Globus pallidus (tissue), 1 donor: ENCODE measurements at regions not wholly inside any gene's neighbourhood (a gene's known extent, or its start where the extent isn't known, plus 50 kb on each side); places are given as distances from the start of the nearest gene placed in this dataset.
"Not testable (repeated sequence)": the region's sequence is repeated elsewhere in the genome, so short reads cannot be mapped to it uniquely, and the experiment has no call there.

Source experiments
- DNase-seq: peaks from one replicate; pipeline ENCODE4 v3.0.0-alpha.2; 2015; ENCODE audit warnings: low spot score

DNA sequence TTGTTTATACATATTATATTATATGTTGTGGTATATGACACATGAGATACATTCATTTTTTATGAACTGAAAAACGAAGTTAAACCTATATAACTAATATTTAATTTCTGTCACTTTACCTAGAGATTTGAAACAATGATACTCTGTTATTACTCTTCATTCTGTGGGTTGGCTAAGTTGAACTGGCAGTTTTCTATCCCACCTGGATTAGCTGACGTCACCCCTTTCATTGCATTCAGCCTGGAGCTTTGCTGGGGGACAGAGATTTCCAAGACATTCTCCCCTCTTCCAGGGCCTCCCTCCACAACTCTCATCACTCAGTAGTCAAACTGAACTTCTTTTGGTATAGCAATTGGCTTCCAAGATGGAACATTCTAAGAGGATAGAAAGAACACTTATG is 309.2 kb upstream of the SATB1 start:
- DNase-seq, result no peak

DNA sequence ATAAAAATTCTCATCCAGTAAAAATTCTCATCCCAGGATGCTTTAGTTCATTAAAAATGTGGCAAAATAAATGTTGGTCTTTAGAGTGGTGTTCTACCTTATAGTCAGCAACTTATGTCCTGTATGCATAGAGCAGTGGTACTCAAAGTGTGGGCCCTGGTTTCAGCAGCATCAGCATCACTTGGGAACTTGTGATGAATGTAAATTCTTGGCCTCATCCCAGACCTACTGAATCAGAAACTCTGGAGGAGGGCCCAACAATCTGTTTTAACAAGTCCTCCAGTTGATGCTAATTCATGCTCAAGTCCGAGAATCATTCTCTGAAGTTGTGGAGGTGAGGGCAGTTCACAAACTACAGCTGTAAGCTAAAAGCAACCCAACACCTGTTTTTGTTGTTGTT is 307.3 kb upstream of the SATB1 start:
- no peak for DNase-seq

DNA sequence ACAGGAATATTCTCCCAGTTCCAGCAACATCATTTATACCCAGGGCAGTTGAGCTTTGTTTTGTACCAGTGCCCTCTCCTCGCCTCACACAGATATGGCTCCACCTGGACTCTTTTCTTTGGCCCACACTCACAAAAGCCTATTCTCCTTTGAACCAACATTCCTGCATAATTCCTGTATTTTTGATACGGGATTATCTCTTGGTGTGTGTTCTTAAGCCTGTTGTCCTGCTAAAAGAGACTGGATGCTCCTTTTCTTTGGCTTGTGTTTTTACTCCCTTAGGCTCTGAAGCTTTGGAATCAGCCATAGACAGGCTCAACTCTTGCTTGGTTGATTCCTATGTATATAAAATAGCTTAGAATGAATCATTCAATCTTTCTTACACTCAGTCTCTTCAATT is 305.4 kb upstream of the SATB1 start:
- DNase-seq, result no peak

DNA sequence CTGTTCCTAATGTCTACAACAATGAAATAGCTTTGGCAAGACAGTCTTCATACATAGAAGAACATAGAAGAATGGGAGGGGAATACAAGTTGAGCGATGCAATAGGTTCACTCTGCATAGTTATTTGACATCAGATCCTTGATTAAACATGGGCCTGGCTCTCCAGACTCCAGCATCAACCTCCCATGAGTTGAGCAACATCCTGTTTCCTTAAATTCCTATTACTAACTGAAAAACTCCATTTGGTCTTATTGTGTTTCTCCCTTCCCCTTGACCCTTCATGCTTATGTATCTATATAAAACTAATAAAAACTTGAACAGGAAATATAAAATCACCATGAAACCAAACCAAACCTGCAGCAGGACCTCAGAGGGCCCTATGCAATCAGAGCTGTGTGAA is 304.5 kb upstream of the SATB1 start:
- DNase-seq, result no peak

DNA sequence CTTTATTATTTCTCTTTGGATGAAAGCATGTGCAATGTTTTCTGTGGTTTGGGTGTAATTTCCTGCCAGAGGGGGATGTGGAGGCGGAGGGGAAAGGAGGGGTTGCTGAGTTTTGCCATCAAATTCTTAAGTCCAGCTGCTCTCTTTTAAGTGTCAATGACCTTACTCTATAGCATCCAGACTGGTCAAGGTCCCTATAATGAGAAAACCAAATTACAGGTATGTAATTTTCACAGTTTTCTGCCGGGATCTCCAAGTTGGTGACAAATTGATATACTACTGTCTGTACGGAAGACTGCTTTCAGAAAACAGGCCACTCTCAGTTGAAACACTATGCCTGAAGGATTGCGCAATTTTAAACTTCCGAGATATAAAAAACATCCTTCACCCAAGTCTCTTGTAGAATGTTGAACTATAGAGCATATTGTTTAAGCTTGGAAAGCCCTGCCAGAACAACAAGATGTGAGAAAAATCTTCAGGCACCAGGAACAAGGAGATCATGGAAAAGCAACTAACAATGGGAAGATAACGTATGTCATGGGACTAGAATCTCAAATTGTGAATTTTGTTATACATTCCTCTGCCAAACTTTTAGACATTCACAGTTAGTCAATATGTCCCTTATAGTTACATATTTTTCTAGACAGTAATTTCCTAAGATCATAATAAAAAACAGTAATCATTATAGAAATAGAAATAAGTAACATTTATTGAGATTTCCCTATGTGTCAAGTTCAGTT is 300.7 kb upstream of the SATB1 start:
- no peak for DNase-seq

DNA sequence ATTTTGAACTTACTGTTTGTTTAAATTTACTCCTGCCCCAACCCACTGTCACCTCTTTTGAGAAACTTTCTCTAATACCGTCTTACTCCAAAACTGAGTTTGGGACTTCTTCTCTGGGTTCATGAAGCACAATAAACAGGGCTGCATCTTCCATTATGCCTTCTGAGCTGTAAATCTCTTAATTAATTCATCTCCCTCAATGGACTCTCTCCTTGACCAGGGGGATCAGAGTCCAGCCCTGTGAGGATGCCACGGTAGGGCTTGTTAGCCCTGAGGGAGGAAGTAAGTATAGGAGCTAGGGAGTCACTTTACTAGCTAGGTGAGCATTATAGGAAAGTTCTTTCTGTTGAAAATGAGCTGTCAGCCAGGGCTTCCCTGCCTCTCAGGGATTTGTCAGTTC is 299.3 kb upstream of the SATB1 start:
- no peak for DNase-seq

DNA sequence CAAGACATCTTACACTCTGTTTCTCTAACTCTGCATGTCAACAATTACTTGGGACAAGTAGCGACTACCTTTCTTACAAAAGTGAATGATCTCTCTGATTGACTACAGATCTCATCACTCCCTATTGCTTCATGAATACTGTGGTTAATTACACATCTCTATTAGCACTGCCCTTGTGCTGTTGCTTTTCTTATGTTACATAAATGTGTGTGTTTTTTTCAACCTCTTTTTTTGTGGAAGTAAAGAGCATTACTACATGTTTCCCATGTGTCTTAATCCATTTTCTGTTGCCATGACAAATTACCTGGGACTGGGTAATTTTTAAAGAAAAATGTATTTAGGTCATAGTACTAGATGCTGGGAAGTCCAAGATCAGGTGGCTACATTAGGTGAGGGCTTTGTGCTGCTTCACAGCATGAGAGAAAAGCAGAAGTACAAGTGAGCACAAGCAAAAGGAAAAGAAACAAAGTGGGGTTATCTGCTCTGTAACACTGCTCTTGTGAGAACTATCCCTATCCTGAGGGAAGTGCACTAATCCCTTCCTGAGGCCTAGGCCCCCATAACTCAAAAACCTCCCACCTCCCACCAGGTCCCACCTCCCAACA is 298.2 kb upstream of the SATB1 start:
- DNase-seq, result no peak

DNA sequence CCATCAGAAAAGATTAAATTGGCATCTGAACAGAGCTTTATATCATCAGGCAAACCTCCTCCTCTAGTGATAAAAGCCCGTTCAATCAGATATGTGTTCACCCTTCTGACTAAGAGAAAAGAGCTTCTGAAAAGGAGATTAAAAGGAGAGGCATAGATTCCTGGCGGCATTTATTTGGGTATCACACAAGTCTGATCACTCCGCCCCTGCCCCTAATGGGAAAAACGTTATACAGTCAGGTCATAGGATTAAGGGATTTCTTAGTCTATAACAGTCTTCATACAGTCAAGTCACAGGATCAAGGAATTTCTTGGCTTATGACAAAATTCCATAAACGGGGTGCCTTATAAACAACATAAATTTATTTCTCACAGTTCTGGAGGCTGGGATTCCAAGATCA is 295.4 kb upstream of the SATB1 start:
- no peak for DNase-seq

DNA sequence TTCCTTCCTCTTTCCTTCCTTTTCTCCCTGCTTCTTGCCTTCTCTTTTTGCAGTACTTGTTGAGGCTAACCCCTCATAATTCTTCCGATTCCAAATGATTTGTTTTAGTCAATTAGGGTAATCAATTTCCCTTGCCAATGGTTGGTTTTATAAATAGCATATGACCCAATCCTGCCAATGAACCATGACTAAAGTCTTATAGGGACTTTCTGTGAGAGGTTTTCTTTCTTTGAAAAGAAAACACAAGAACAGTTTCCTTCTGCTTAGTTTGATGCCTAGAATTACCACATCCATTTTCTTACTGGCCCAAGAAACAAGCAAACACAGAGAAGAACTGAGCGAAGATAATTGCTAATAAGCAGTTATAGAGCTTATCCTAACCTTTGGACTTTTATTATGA is 292.5 kb upstream of the SATB1 start:
- no peak for DNase-seq

DNA sequence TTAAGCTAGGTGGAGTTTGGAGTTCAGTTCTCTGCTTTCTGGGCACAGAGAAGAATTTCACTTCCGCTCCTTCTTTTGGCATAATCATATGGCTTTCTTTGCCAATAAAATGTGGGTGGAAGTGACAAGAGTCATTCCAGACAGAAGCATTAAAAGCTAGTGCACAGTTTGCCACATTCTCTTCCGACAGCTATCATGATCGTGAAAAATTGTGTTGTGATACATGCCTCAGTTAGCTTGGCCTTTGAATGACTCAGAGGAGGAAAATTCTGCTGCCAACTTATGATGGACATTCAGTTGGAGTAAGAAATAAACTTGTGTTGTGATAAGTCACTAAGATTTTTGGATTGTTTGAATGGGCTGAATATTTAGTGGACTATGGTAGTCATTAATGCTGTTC is 291.7 kb upstream of the SATB1 start:
- no peak for DNase-seq

DNA sequence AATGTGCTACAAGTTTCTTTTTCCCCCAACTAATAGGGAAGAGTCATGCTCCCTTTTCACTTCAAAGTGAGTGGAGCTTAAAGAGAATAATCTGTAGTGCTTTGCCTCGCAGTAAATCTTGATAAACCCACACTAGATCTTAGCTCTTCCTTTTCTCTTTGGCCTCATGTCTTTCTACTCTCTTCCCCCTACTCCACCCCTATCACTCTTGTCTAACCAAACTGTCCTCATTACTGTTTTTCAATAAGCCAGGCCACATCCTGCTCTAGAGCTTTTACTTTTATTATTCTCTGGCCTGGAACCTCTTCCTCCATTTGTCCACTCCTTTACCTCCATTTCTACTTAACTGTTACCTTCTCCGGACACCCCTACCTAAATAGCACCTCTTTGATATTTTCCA is 291.0 kb upstream of the SATB1 start:
- DNase-seq, result no peak

DNA sequence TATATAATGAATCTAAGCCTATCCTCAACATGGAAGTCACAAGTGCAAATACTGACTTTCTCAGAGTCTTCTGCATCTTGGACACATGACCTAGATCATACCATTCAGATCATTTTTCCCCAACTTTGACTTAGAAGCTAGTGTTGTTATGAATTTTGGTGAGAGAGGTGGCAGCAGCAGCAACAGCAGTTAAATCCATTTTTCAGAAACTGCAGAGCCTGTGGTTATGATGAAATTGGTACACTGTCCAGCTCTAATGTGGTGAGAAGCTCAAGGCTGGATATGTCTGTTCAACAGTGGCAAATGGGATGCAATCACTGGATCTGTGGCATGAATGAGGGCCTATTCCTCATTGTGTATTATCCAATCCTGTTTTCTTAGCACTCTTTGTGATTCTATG is 290.1 kb upstream of the SATB1 start:
- no peak for DNase-seq

DNA sequence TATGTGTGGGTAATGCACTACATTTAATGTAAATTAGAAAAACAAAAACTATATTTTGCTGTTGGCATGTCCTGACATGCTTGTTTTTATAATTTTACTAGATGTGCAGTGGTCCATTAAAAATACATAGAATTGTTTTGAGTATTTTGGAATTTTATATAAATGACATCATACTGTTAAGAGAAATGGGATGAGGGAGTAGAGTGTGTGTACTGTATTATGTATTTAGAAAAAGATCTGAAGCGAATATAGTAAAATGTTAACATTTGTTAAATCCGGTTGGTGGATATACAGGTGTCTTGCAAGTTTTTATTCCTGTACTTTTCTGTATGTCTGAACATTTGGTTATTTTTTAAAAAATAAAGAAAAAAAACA is 288.4 kb upstream of the SATB1 start:
- DNase-seq, result no peak

DNA sequence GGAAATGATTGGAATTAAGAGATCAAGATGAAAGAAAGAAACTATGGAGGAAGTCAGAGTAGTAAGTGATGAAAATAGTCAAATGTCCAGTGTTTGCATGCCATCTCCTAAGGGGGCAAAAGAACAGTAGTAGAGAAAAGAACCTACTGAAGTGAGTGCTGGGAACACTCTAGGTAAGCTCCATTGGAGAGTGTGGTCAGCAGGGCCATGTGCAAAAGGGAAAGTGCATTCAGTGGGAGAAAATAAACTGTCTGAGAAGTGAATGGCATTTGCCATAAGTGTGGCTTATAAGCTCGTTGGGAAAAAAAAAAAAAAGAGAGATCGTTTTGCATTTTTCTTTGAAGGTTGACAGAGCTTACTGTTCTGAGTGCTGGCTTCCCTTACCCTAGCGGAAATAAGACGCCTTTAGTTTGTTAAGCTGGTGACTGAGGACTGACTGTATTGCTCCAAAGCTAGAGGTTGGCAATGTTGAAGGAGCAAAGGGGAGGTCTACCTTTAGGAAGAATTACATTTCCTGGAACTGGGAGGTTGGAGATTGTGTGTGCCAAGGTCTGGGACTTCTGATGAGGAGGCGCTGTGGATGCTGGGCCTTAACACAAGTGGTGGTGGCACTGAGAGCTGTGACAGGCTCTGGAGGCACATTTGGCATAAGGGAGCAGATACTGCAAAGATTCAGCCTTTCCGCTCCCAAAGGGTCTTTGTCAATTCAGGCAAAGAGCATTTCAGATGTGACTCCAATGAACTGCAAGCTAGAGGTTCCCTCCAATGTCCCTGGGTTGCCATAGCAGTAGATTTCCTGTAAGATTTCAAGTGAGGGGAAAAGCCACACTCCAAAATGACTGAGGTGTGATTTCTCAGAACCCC is 287.8 kb upstream of the SATB1 start:
- DNase-seq, result no peak

DNA sequence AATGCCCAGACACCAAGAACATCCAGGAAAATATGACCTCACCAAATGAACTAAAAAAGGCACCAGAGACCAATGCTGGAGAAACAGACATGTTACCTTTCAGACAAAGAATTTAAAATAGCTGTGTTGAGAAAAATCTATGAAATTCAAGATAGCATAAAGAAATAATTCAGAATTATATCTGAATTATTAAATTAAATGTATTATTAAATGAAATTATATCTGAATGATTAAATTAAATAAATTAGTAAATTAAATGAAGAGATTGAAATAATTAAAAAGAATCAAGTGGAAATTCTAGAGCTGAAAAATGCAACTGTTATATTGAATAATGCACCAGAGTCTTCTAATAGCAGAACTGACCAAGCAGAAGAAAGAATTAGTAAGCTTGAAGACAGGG is 279.2 kb upstream of the SATB1 start:
- DNase-seq, result no peak

DNA sequence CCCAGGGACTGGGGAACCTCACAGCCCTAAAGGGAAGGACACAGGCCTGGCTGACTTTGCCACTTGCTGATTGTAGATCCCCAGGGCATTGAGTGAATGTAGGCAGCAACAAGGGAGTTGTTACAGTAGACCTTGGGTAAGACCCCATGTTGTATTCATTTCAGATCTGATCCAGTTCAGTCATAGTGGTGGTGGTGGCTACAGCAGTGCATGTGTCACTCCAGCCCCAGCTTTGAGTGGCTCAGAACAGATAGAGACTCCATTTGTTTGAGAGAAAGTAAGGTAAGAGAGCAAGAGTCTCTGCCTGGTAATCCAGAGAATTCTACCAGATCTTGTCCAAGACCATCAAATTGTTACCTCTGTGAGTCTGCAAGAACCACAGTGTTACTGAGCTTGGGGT is 278.7 kb upstream of the SATB1 start:
- no peak for DNase-seq

DNA sequence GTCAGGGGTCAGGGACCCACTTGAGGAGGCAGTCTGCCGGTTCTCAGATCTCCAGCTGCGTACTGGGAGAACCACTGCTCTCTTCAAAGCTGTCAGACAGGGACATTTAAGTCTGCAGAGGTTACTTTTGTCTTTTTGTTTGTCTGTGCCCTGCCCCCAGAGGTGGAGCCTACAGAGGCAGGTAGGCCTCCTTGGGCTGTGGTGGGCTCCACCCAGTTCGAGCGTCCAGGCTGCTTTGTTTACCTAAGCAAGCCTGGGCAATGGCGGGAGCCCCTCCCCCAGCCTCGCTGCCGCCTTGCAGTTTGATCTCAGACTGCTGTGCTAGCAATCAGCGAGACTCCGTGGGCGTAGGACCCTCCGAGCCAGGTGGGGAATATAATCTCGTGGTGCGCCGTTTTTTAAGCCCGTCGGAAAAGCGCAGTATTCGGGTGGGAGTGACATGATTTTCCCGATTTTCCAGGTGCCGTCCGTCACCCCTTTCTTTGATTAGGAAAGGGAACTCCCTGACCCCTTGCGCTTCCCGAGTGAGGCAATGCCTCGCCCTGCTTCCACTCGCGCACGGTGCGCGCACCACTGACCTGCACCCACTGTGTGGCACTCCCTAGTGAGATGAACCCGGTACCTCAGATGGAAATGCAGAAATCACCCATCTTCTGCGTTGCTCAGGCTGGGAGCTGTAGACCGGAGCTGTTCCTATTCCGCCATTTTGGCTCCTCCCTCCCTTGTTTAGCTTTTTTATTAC is 268.6 kb upstream of the SATB1 start:
- not testable (repeated sequence) for DNase-seq

DNA sequence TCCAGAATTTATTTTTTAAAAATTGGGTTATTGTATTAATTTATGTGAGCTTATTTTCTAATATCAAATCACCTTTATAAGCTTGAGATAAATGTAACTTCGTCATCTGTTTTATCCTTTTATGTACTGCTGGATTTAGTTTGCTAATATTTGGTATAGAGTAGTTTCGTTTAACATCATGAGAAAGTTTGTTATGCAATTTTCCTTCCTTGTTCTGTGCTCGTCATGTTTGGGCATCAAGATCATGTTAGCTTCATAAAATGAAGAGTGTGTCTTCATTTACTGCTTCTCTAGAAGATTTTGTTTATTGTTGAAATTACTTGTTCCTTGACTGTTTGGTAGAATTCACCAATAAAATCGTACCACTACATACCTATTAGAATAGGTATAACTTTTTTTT is 262.1 kb upstream of the SATB1 start:
- DNase-seq, result no peak

DNA sequence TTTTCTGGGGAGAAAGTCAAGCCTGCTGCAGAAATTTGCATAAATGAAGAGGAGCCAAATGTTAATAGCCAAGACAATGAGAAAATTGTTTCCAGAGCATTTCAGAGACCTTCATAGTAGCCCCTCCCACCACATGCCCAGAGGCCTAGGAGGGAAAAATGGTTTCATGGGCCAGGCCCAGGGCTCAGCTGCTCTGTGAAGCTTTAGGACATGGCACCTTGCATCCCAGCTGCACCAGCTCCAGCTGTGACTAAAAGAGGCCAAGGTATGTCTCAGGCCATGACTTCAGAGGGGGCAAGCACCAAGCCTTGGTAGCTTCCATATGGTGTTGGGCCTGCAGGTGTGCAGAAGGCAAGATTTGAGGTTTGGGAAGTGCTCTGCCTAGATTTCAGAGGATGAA is 258.8 kb upstream of the SATB1 start:
- DNase-seq, result no peak

DNA sequence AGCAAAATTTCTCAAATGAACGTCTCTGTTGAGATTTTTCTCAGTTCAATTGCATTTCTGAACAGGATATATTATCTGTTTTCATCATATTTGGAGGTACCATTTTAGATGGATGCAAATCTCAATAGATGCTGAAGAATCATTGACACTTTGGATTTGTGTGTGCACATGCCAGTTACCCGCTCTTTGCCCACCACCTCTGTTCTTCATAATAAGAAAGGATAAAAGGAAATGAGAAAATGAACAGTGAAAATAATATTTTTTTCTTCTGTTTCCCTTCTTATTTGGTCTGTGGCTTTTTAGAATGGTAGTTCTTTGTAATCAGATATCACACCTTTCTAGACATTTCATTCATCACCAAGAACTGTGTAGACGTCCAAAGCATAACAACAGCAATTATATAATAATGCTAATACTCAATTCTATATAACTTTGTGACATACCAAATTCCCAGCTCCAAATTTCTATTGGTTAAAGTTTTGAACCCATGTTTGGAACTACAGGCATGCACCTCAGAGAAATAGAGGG is 256.7 kb upstream of the SATB1 start:
- DNase-seq, result no peak

DNA sequence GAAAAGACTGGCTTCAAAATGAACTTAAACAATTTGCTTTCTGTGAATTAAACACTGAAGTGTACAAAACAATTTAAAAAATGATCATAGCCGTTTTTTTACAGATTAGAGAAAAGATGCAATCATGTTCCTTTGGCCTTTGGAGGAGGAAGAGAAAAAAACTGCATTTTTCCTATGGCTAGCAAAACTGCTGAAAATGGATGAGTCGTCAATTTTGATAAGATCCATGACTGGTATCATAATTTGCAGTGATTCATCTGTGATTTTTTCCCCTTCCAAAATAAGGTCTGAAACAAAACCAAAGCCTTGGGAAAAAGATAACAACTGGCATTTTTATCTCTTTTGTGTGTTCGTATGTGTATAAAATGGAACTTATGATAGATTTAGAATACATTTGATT is 255.6 kb upstream of the SATB1 start:
- DNase-seq, result no peak

DNA sequence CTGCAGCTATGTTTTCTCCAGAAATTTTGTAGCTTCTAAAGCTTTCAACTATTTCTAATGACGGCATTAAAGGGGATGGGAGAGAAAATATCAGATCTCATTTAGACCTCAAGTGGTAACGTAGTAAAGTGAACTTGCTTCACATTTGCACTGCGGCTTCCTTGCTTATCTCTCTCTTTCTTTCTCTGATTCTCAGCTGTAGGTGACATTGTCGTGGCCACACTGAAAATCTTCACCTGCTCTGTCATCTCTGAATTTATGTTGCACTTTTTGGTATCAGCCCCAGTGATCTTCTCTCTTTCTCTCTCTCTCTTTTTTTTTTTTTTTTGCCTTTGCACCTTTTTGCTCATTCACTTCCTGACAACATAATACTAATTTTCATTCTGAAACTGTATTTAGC is 254.1 kb upstream of the SATB1 start:
- no peak for DNase-seq
